ENCODE measurements at regions not wholly inside any gene's neighbourhood (a gene's known extent, or its start where the extent isn't known, plus 50 kb on each side); places are given as distances from the start of the nearest gene placed in this dataset.

- DNase-seq = no peak
Measured at GRCh38 chr7:13822678-13823077, 166.8 kb downstream of the ETV1 start.

GRCh38 chr7:13826752-13827151, 162.7 kb downstream of the ETV1 start:
- no peak for DNase-seq

GRCh38 chr7:13827716-13828115, 161.8 kb downstream of the ETV1 start:
- DNase-seq = no peak

GRCh38 chr7:13829231-13829630, 160.2 kb downstream of the ETV1 start:
- DNase-seq = no peak

- DNase-seq = no peak
Measured at GRCh38 chr7:13829914-13830900, 159.3 kb downstream of the ETV1 start.

GRCh38 chr7:13832346-13832745, 157.1 kb downstream of the ETV1 start:
- DNase-seq = no peak

GRCh38 chr7:13834328-13834761, 155.1 kb downstream of the ETV1 start:
- no peak for DNase-seq

- DNase-seq = no peak
Measured at GRCh38 chr7:13835442-13835841, 154.0 kb downstream of the ETV1 start.

GRCh38 chr7:13839063-13839462, 150.4 kb downstream of the ETV1 start:
- no peak for DNase-seq

Data from AML-193 (cell line).